ENCODE measurements at regions not wholly inside any gene's neighbourhood (a gene's known extent, or its start where the extent isn't known, plus 50 kb on each side); places are given as distances from the start of the nearest gene placed in this dataset.
"Not testable (repeated sequence)": the region's sequence is repeated elsewhere in the genome, so short reads cannot be mapped to it uniquely, and the experiment has no call there.

DNA sequence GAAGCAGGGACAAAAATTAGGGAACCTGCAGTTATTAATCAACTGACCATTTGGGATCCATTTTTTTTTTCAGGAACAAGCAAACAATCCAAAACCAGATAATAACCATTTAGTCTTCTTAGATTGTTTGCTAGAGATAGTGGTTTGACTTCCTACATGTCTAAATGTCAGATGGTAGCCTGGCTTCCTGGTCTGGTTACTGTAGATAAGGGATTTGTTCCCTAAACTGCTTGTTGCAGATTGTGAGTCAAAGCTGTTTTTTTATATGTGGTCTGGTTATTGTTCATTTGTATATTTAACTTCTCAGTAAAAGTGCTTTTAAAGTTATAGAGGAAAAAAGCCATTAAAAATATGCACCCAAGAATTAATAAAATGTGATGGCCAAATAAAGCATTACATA, 921.0 kb downstream of the PRIM2 start:
- not testable (repeated sequence) for H3T11ph ChIP-seq (ENCODE audit: low read length); H3K4me2 ChIP-seq (ENCODE audit: insufficient read depth, insufficient read length, low read length); H3K23me2 ChIP-seq (ENCODE audit: insufficient read length, low read depth, low read length, poor library complexity, severe bottlenecking); H2BK20ac ChIP-seq (ENCODE audit: low read depth, low read length, poor library complexity, severe bottlenecking); H3K27me3 Mint-ChIP-seq (ENCODE audit: low read depth); H3K9ac ChIP-seq (ENCODE audit: extremely low read depth, insufficient read length, low read length); H4K20me1 ChIP-seq (ENCODE audit: control insufficient read depth, insufficient read depth, insufficient read length); H3K79me2 ChIP-seq (ENCODE audit: insufficient read depth, low read length); H4K5ac ChIP-seq (ENCODE audit: insufficient read length, low read depth, low read length); H3K18ac ChIP-seq (ENCODE audit: insufficient read length, low read depth, low read length); H3K14ac ChIP-seq (ENCODE audit: insufficient read depth, low read length); H2BK15ac ChIP-seq (ENCODE audit: low read depth, low read length); H2AK5ac ChIP-seq (ENCODE audit: insufficient read length, low read length); H3K27ac Mint-ChIP-seq; H3K4me1 ChIP-seq (ENCODE audit: insufficient read depth, low read length); H2BK120ac ChIP-seq (ENCODE audit: low read depth, low read length, poor library complexity, severe bottlenecking); H3K4ac ChIP-seq (ENCODE audit: low read depth, low read length); H3K4me3 Mint-ChIP-seq; H3K27me3 ChIP-seq (ENCODE audit: insufficient read depth, low read length); H3K56ac ChIP-seq (ENCODE audit: insufficient read length, low read depth, low read length); H2BK12ac ChIP-seq (ENCODE audit: insufficient read length, low read depth, low read length); H3K79me1 ChIP-seq (ENCODE audit: insufficient read depth, low read depth, low read length, poor library complexity, severe bottlenecking); H2BK5ac ChIP-seq (ENCODE audit: insufficient read length, low read length); H4K8ac ChIP-seq (replicated peaks; ENCODE audit: insufficient read length, low read depth, low read length); H3K23ac ChIP-seq (ENCODE audit: insufficient read length, low read depth, low read length); H2AFZ ChIP-seq (ENCODE audit: low read length); H4K91ac ChIP-seq (ENCODE audit: insufficient read length, low read depth, low read length); H3K4me1 Mint-ChIP-seq; DNase-seq; H3K27ac ChIP-seq (ENCODE audit: insufficient read length, low read depth, low read length)
- peaks cover 2 to 15% (median 8%) of the 10 kb centered on the region in 3 experiments; a peak in 6 of 7 replicates for H3K36me3 Mint-ChIP-seq (ENCODE audit: insufficient read depth in 1 of 3, low read depth in 3 of 3)
- peaks cover 80 to 87% of the 10 kb centered on the region in 2 experiments for H3K9me3 Mint-ChIP-seq
- peaks cover 29% of the 10 kb centered on the region for H3K9me3 ChIP-seq (ENCODE audit: control insufficient read depth, low read depth, low read length)

DNA sequence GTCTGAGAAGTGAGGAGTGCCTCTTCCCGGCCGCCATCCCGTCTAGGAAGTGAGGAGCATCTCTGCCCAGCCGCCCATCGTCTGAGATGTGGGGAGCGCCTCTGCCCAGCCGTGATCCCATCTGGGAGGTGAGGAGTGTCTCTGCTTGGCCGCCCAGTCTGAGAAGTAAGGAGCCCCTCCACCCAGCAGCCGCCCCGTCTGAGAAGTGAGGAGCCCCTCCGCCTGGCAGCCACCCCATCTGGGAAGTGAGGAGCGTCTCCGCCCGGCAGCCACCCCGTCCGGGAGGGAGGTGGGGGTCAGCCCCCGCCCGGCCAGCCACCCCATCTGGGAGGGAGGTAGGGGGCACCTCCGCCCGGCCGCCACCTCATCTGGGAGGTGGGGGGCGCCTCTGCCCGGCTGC, 940.2 kb downstream of the PRIM2 start:
- H3K27ac Mint-ChIP-seq; H3K14ac ChIP-seq (ENCODE audit: insufficient read depth, low read length); H3K79me2 ChIP-seq (ENCODE audit: insufficient read depth, low read length); H4K20me1 ChIP-seq (ENCODE audit: control insufficient read depth, insufficient read depth, insufficient read length); H4K8ac ChIP-seq (replicated peaks; ENCODE audit: insufficient read length, low read depth, low read length); H2BK15ac ChIP-seq (ENCODE audit: low read depth, low read length); H3K27ac ChIP-seq (ENCODE audit: insufficient read length, low read depth, low read length); H2BK120ac ChIP-seq (ENCODE audit: low read depth, low read length, poor library complexity, severe bottlenecking); H3K4me1 Mint-ChIP-seq; H3K18ac ChIP-seq (ENCODE audit: insufficient read length, low read depth, low read length); H2AK5ac ChIP-seq (ENCODE audit: insufficient read length, low read length); H2BK20ac ChIP-seq (ENCODE audit: low read depth, low read length, poor library complexity, severe bottlenecking); H4K5ac ChIP-seq (ENCODE audit: insufficient read length, low read depth, low read length); H3K23me2 ChIP-seq (ENCODE audit: insufficient read length, low read depth, low read length, poor library complexity, severe bottlenecking); H3T11ph ChIP-seq (ENCODE audit: low read length); H3K27me3 Mint-ChIP-seq (ENCODE audit: low read depth); H3K9ac ChIP-seq (ENCODE audit: extremely low read depth, insufficient read length, low read length); H2AFZ ChIP-seq (ENCODE audit: low read length); H3K79me1 ChIP-seq (ENCODE audit: insufficient read depth, low read depth, low read length, poor library complexity, severe bottlenecking); H2BK12ac ChIP-seq (ENCODE audit: insufficient read length, low read depth, low read length); H4K91ac ChIP-seq (ENCODE audit: insufficient read length, low read depth, low read length); H3K56ac ChIP-seq (ENCODE audit: insufficient read length, low read depth, low read length); H3K36me3 Mint-ChIP-seq (ENCODE audit: insufficient read depth in 1 of 3, low read depth in 3 of 3); H2BK5ac ChIP-seq (ENCODE audit: insufficient read length, low read length); H3K23ac ChIP-seq (ENCODE audit: insufficient read length, low read depth, low read length); H3K4me3 Mint-ChIP-seq; H3K4me2 ChIP-seq (ENCODE audit: insufficient read depth, insufficient read length, low read length); H3K4me1 ChIP-seq (ENCODE audit: insufficient read depth, low read length); H3K27me3 ChIP-seq (ENCODE audit: insufficient read depth, low read length); H3K4ac ChIP-seq (ENCODE audit: low read depth, low read length); DNase-seq: not testable (repeated sequence)
- peaks cover 58% of the 10 kb centered on the region for H3K9me3 ChIP-seq (ENCODE audit: control insufficient read depth, low read depth, low read length)
- WGBS (ENCODE audit: extremely low coverage, insufficient read length, low lambda C conversion rate), result no CpG with 5 or more reads among the region's 23 CpGs
- peaks cover 75 to 86% of the 10 kb centered on the region in 2 experiments for H3K9me3 Mint-ChIP-seq
